Colonic mucosa (tissue), 4 donors: ENCODE measurements at regions not wholly inside any gene's neighbourhood (a gene's known extent, or its start where the extent isn't known, plus 50 kb on each side); places are given as distances from the start of the nearest gene placed in this dataset.

Experiments
- DNase-seq: peaks from one replicate; pipeline ENCODE4 v3.0.0-alpha.2; 2020
- H3K27ac ChIP-seq: fragments of 200-600 bp; one replicate; pipeline ENCODE4 v1.8.0; 2021
- H3K27me3 ChIP-seq: fragments of 200-600 bp; one replicate; pipeline ENCODE4 v1.8.0; 2021
- H3K36me3 ChIP-seq: fragments of 200-600 bp; one replicate; pipeline ENCODE4 v1.8.0; 2021
- H3K4me1 ChIP-seq: fragments of 200-600 bp; one replicate; pipeline ENCODE4 v1.8.0; 2021; ENCODE audit warnings: mild to moderate bottlenecking
- H3K4me3 ChIP-seq: fragments of 200-600 bp; one replicate; pipeline ENCODE4 v1.8.0; 2021
- H3K9ac ChIP-seq, 2 donors: one replicate each; pipeline ENCODE4 v1.7.0; 2013; ENCODE audit warnings: control low read depth in 2 of 2, low read depth in 2 of 2, low read length in 2 of 2
- H3K9me3 ChIP-seq: fragments of 200-600 bp; one replicate; pipeline ENCODE4 v1.8.0; 2021
- intact Hi-C: fragments of 100-400 bp; cut with DNase I; formaldehyde crosslinking; loops from one replicate; pipeline ENCODE4 v1.14.1; 2022
- TF ChIP-seq, protein P1 (sequence below): fragments of 200-600 bp; IDR thresholded peaks from one replicate; pipeline ENCODE4 v1.8.0; 2022; ENCODE audit warnings: antibody characterized with exemption, mild to moderate bottlenecking
- donor health status: healthy.
- donor health status: DM: no; HTN: no; CAD: no.
- donor health status: DM: no; HTN: no; CAD: no.

DNA sequence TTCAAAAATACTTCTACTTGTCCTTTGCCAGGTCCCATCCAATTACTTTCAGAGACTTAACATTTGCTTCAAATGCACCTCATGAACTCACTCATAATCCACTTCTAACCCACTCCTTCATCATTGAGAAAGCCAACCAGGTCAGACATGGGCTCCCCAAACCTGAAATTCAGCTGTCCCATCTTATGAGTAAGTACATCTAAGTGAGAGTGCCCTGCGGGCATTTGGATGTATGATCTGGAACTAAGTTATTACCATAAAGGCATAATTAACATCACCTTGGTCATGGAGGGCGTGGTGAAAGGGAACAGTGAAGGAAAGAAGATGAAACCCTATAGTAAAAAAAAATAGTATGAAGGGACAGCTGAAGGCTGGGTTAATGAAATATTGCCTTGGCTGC lies 896.8 kb downstream of the C6orf118 start:
- no peak overlapping the region for H3K27ac ChIP-seq
- TF ChIP-seq, protein P1, sequence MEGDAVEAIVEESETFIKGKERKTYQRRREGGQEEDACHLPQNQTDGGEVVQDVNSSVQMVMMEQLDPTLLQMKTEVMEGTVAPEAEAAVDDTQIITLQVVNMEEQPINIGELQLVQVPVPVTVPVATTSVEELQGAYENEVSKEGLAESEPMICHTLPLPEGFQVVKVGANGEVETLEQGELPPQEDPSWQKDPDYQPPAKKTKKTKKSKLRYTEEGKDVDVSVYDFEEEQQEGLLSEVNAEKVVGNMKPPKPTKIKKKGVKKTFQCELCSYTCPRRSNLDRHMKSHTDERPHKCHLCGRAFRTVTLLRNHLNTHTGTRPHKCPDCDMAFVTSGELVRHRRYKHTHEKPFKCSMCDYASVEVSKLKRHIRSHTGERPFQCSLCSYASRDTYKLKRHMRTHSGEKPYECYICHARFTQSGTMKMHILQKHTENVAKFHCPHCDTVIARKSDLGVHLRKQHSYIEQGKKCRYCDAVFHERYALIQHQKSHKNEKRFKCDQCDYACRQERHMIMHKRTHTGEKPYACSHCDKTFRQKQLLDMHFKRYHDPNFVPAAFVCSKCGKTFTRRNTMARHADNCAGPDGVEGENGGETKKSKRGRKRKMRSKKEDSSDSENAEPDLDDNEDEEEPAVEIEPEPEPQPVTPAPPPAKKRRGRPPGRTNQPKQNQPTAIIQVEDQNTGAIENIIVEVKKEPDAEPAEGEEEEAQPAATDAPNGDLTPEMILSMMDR: no peak
- no peaks in the 10 kb centered on the region for H3K27me3 ChIP-seq
- H3K36me3 ChIP-seq: no peaks in the 10 kb centered on the region
- no peak overlapping the region for H3K4me3 ChIP-seq
- H3K9me3 ChIP-seq: no peaks in the 10 kb centered on the region
- no peaks in the 10 kb centered on the region for H3K4me1 ChIP-seq
- DNase-seq: no peak
- intact Hi-C loops: no loop called here
- no peak overlapping the region for H3K9ac ChIP-seq

DNA sequence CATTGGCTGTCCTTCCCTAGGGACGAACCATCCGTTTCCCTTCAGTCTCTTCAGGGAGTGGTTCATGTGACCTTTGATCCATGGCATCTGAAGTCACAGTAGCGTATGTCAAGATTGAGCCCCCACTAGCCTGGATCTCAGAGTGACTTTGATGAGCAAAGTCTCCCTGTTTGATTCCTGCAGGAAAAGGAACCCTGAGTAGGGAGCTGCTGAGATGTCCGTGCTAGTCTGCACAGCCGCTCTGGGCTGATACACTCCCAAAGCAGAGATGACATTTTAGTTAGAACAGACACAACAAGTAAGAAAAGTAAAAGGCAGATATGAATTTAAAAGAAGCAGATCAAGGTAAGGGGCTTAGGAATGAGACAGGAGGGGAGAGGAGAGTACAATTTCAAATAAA lies 899.4 kb downstream of the C6orf118 start:
- H3K4me3 ChIP-seq: no peak overlapping the region
- no peak overlapping the region for H3K27ac ChIP-seq
- H3K27me3 ChIP-seq: no peaks in the 10 kb centered on the region
- H3K4me1 ChIP-seq: no peaks in the 10 kb centered on the region
- H3K36me3 ChIP-seq: no peaks in the 10 kb centered on the region
- no peak for DNase-seq
- no peaks in the 10 kb centered on the region for H3K9me3 ChIP-seq
- TF ChIP-seq, protein P1: no peak
- intact Hi-C loops: no loop called here
- H3K9ac ChIP-seq: no peak overlapping the region

DNA sequence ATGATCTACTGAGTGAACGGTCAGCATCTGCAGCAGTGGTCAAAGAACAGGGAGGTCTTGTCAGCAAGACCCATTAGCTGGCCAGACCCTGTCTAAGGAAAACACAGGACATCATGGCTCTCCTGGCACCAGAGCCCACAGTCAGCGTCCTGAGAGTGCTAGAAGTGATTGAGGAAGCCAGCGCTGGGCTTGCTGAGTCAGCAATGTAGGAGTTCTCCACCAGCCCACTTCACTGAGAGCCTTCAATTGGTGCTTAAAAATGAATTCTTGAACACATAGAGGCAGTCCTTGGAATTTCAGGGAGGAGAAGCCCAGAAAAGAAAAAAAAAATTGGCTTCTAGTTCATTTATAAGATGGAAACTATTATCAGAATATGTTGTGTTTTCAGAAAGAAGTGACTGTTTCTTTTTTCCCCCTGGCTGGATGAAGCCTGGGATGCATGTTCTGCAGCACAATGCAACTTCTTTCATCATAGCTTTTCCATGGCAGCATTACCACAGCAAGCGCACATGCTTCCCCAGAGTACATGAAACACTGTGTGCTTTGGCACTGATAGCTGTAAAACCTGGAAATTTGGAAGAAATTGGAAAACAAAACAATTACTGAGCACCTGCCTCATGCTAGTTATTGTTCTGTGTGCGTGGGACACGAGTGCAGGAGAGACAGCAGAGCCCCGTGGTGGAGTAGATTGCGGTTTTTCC lies 899.9 kb downstream of the C6orf118 start:
- Histone ChIP-seq H3K4me1 (no peaks in the 10 kb centered on the region), H3K9me3 (no peaks in the 10 kb centered on the region), H3K27me3 (no peaks in the 10 kb centered on the region), H3K9ac (no peak overlapping the region), H3K27ac (no peak overlapping the region), H3K4me3 (no peak overlapping the region), H3K36me3 (no peaks in the 10 kb centered on the region)
- no peak for DNase-seq
- TF ChIP-seq, protein P1: no peak
- intact Hi-C loops: no loop called here

DNA sequence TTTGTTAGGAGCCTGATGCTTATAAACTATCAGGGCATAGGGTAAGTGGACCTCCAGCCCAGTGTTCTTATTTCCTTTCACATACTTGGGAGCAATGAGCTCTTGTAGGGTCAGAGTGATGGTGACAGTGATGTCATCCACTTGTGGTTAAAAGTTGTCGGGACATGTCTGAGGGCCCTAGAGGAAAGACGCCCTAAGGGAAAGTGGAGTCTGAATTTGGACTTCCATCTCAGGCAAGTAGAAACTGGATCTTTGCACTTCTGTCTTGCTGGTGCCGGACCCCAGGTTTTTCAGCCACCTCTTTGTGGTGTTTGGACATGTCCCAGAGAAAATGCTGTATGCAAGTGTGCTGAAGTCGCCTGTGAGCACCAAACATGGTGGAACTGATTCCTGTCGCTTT lies 900.5 kb downstream of the C6orf118 start:
- TF ChIP-seq, protein P1: no peak
- no peaks in the 10 kb centered on the region for H3K4me1 ChIP-seq
- no peaks in the 10 kb centered on the region for H3K36me3 ChIP-seq
- H3K9me3 ChIP-seq: no peaks in the 10 kb centered on the region
- no peak overlapping the region for H3K9ac ChIP-seq
- no peaks in the 10 kb centered on the region for H3K27me3 ChIP-seq
- intact Hi-C loops: no loop called here
- DNase-seq: no peak
- H3K4me3 ChIP-seq: no peak overlapping the region
- H3K27ac ChIP-seq: no peak overlapping the region

DNA sequence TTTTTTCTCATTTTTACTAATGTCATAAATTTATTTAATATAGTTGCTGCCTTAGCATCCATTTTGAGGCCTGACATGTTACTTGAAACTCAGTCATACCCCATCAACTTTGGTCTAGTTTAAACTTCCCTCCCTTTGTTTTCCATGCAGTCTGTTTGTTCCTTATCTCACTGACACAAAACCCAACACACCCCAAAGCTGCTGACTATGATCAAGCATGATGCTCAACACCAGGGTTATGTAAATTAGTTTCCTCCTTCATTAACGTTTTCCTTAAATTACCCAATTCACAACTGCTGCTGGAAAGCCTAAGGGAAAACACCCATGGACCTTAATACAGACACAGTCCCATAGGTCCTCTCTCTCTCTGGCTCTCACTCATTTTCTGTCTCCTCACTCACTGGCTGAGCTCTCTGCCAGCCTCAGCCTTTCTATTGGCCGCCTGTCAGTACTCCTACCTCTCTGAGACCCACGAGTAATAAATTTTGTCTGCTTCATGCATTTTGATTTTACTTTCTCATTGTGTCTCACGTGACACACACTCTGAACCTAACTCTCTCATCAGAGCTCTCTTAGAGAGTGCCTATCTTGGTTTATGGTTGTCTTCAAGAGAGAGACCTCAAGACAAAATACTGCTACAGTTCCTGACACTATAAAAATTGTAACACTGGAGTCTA lies 904.5 kb downstream of the C6orf118 start:
- no peaks in the 10 kb centered on the region for H3K27me3 ChIP-seq
- H3K4me3 ChIP-seq: no peak overlapping the region
- no peaks in the 10 kb centered on the region for H3K36me3 ChIP-seq
- no peak for DNase-seq
- no peaks in the 10 kb centered on the region for H3K4me1 ChIP-seq
- TF ChIP-seq, protein P1: no peak
- no peak overlapping the region for H3K27ac ChIP-seq
- H3K9me3 ChIP-seq: no peaks in the 10 kb centered on the region
- no peak overlapping the region for H3K9ac ChIP-seq
- intact Hi-C loops: no loop called here
